Neural cell (in vitro differentiated cells): ENCODE measurements at regions not wholly inside any gene's neighbourhood (a gene's known extent, or its start where the extent isn't known, plus 50 kb on each side); places are given as distances from the start of the nearest gene placed in this dataset.

Experiments used
- CTCF ChIP-seq: fragments of 450-650 bp; IDR thresholded peaks from 2 replicates; pipeline ENCODE4 v1.5.1; 2014; ENCODE audit warnings: antibody characterized with exemption, mild to moderate bottlenecking, moderate library complexity; ENCODE audit not compliant: poor library complexity, severe bottlenecking
- EZH2 ChIP-seq: fragments of 200-600, 300-800 bp; shearing (Covaris generic), sonication (generic); IDR thresholded peaks from 2 replicates; pipeline ENCODE4 v1.6.1; 2014; ENCODE audit warnings: antibody characterized with exemption, low read length, borderline replicate concordance, mild to moderate bottlenecking; ENCODE audit not compliant: insufficient read depth, poor library complexity, severe bottlenecking
- POLR2AphosphoS5 ChIP-seq: IDR thresholded peaks from 2 replicates; pipeline ENCODE4 v1.6.1; 2012
- REST ChIP-seq: IDR thresholded peaks from 2 replicates; pipeline ENCODE4 v1.6.1; 2012; ENCODE audit warnings: borderline replicate concordance
- SMC3 ChIP-seq: fragments of 450-650 bp; conservative IDR thresholded peaks from 2 replicates; pipeline ENCODE4 v1.6.1; 2014; ENCODE audit warnings: antibody characterized with exemption, mild to moderate bottlenecking, moderate library complexity; ENCODE audit not compliant: poor library complexity
- TAF1 ChIP-seq: IDR thresholded peaks from 2 replicates; pipeline ENCODE4 v1.6.1; 2012; ENCODE audit warnings: low read depth

GRCh38 chr11:11189506-11189905, 163.5 kb downstream of the CSNK2A3 start:
- no peak for TF ChIP-seq CTCF
- no peak for TF ChIP-seq EZH2
- TF ChIP-seq POLR2AphosphoS5 = no peak
- no peak for TF ChIP-seq TAF1
- TF ChIP-seq REST = no peak
- TF ChIP-seq SMC3 = no peak
